Endothelial cell of umbilical vein (primary cell): ENCODE measurements at regions not wholly inside any gene's neighbourhood (a gene's known extent, or its start where the extent isn't known, plus 50 kb on each side); places are given as distances from the start of the nearest gene placed in this dataset.

Experiments used
- EZH2 ChIP-seq: IDR thresholded peaks from 2 replicates; pipeline ENCODE4 v1.6.1; 2012; ENCODE audit warnings: borderline replicate concordance, low read depth, mild to moderate bottlenecking, moderate library complexity, low read length, inconsistent platforms; ENCODE audit not compliant: severe bottlenecking
- POLR2A ChIP-seq: IDR thresholded peaks from 2 replicates; pipeline ENCODE4 v1.6.1; 2012; ENCODE audit warnings: low read depth, mild to moderate bottlenecking, control low read depth, low read length
- POLR2AphosphoS5 ChIP-seq: IDR thresholded peaks from 2 replicates; pipeline ENCODE4 v1.6.1; 2012; ENCODE audit warnings: low read depth, mild to moderate bottlenecking, control low read depth, low read length, moderate library complexity; ENCODE audit not compliant: insufficient read depth
- TF ChIP-seq, protein P1 (sequence below), 2 donors: IDR thresholded peaks; 1 replicate in 1 of 2; 2 replicates in 1 of 2; pipeline ENCODE4 v1.5.1; 2011; ENCODE audit warnings: low read length in 2 of 2, mild to moderate bottlenecking in 2 of 2, moderate library complexity in 2 of 2, control low read depth in 1 of 2, inconsistent platforms in 1 of 2, low read depth in 1 of 2; ENCODE audit not compliant: insufficient read depth in 1 of 2; ENCODE audit errors: extremely low read depth in 1 of 2
- TF ChIP-seq, protein P2 (sequence below): IDR thresholded peaks from 2 replicates; pipeline ENCODE4 v1.6.1; 2011; ENCODE audit not compliant: insufficient read depth, insufficient read length

DNA sequence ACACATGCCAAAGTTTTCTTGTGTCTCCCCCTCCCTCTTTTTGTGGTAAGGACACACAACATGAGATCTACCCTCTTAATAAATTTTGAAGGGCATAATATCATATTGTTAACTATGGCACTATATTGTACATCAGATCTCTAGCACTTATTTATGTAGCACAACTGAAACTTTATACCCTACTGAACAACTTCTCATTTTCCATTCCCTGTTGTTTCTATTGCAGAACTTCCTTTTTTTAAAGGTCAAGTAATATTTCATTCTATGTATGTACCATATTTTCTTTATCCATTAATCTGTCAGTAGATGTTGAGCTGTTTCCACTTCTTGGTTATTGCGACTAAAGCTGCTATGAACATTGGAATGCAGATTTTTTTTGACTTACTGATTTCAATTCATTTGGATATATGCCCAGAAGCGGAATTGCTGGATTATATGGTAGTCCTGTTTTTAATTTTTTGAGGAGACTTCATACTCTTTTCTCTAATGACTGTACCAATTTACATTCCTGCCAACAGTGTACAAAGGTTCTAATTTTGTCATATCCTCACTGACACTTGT, 305.3 kb downstream of the PRR16 start:
- no peak for TF ChIP-seq POLR2A
- TF ChIP-seq, protein P1, sequence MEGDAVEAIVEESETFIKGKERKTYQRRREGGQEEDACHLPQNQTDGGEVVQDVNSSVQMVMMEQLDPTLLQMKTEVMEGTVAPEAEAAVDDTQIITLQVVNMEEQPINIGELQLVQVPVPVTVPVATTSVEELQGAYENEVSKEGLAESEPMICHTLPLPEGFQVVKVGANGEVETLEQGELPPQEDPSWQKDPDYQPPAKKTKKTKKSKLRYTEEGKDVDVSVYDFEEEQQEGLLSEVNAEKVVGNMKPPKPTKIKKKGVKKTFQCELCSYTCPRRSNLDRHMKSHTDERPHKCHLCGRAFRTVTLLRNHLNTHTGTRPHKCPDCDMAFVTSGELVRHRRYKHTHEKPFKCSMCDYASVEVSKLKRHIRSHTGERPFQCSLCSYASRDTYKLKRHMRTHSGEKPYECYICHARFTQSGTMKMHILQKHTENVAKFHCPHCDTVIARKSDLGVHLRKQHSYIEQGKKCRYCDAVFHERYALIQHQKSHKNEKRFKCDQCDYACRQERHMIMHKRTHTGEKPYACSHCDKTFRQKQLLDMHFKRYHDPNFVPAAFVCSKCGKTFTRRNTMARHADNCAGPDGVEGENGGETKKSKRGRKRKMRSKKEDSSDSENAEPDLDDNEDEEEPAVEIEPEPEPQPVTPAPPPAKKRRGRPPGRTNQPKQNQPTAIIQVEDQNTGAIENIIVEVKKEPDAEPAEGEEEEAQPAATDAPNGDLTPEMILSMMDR (IDR thresholded peaks at IDR 0.05; ENCODE audit: extremely low read depth in 1 of 2, insufficient read depth in 1 of 2, low read depth in 1 of 2, low read length in 2 of 2): no peak
- no peak for TF ChIP-seq EZH2
- TF ChIP-seq, protein P2, sequence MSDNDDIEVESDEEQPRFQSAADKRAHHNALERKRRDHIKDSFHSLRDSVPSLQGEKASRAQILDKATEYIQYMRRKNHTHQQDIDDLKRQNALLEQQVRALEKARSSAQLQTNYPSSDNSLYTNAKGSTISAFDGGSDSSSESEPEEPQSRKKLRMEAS: no peak
- TF ChIP-seq POLR2AphosphoS5: no peak
